ENCODE measurements at regions not wholly inside any gene's neighbourhood (a gene's known extent, or its start where the extent isn't known, plus 50 kb on each side); places are given as distances from the start of the nearest gene placed in this dataset.

GRCh38 chrY:15445871-15446270 lies 921.5 kb downstream of the NLGN4Y start:
- Mint-ChIP-seq H3K36me3 (ENCODE audit: low read depth) (no peaks in the 10 kb centered on the region), H3K27ac (no peak overlapping the region), H3K4me3 (no peak overlapping the region), H3K4me1 (peaks cover 6% of the 10 kb centered on the region), H3K27me3 (no peaks in the 10 kb centered on the region), H3K9me3 (no peaks in the 10 kb centered on the region)
- no peak for ATAC-seq (replicated peaks)

GRCh38 chrY:15446861-15447260 lies 922.5 kb downstream of the NLGN4Y start:
- Mint-ChIP-seq H3K4me3 (no peak overlapping the region), H3K9me3 (no peaks in the 10 kb centered on the region), H3K36me3 (ENCODE audit: low read depth) (no peaks in the 10 kb centered on the region), H3K27ac (no peak overlapping the region), H3K27me3 (no peaks in the 10 kb centered on the region), H3K4me1 (no peaks in the 10 kb centered on the region)
- no peak for ATAC-seq (replicated peaks)

GRCh38 chrY:15447959-15448358 lies 923.6 kb downstream of the NLGN4Y start:
- no peaks in the 10 kb centered on the region for H3K9me3 Mint-ChIP-seq
- H3K4me3 Mint-ChIP-seq: no peak overlapping the region
- ATAC-seq (replicated peaks): no peak
- H3K27me3 Mint-ChIP-seq: no peaks in the 10 kb centered on the region
- no peaks in the 10 kb centered on the region for H3K36me3 Mint-ChIP-seq (ENCODE audit: low read depth)
- no peak overlapping the region for H3K27ac Mint-ChIP-seq
- no peaks in the 10 kb centered on the region for H3K4me1 Mint-ChIP-seq

GRCh38 chrY:15455133-15455937 lies 931.0 kb downstream of the NLGN4Y start:
- no peaks in the 10 kb centered on the region for H3K4me1 Mint-ChIP-seq
- no peak for ATAC-seq (replicated peaks)
- no peaks in the 10 kb centered on the region for H3K9me3 Mint-ChIP-seq
- no peaks in the 10 kb centered on the region for H3K27me3 Mint-ChIP-seq
- H3K36me3 Mint-ChIP-seq (ENCODE audit: low read depth): no peaks in the 10 kb centered on the region
- H3K4me3 Mint-ChIP-seq: peak overlapping the region; percentile 65
- no peak overlapping the region for H3K27ac Mint-ChIP-seq

GRCh38 chrY:15455980-15456469 lies 931.7 kb downstream of the NLGN4Y start:
- Mint-ChIP-seq H3K9me3 (no peaks in the 10 kb centered on the region), H3K27ac (peak overlapping the region; percentile 83), H3K4me1 (no peaks in the 10 kb centered on the region), H3K4me3 (peak overlapping the region; percentile 65), H3K36me3 (ENCODE audit: low read depth) (no peaks in the 10 kb centered on the region), H3K27me3 (no peaks in the 10 kb centered on the region)
- ATAC-seq (replicated peaks): peak; percentile 82

- H3K36me3 Mint-ChIP-seq (ENCODE audit: low read depth): no peaks in the 10 kb centered on the region
- H3K27ac Mint-ChIP-seq: peak overlapping the region; percentile 83
- H3K9me3 Mint-ChIP-seq: no peaks in the 10 kb centered on the region
- no peaks in the 10 kb centered on the region for H3K4me1 Mint-ChIP-seq
- no peaks in the 10 kb centered on the region for H3K27me3 Mint-ChIP-seq
- H3K4me3 Mint-ChIP-seq: peak overlapping the region; percentile 65
- peak; percentile 11 for ATAC-seq (replicated peaks)
Measured at GRCh38 chrY:15456491-15456890, 932.2 kb downstream of the NLGN4Y start.

- Mint-ChIP-seq H3K4me1 (no peaks in the 10 kb centered on the region), H3K27ac (no peak overlapping the region), H3K36me3 (ENCODE audit: low read depth) (no peaks in the 10 kb centered on the region), H3K27me3 (no peaks in the 10 kb centered on the region), H3K9me3 (no peaks in the 10 kb centered on the region), H3K4me3 (no peak overlapping the region)
- peak; percentile 59 for ATAC-seq (replicated peaks)
Measured at GRCh38 chrY:15457682-15458081, 933.4 kb downstream of the NLGN4Y start.

- Mint-ChIP-seq H3K36me3 (ENCODE audit: low read depth) (no peaks in the 10 kb centered on the region), H3K27ac (no peak overlapping the region), H3K9me3 (no peaks in the 10 kb centered on the region), H3K4me1 (no peaks in the 10 kb centered on the region), H3K27me3 (no peaks in the 10 kb centered on the region), H3K4me3 (no peak overlapping the region)
- ATAC-seq (replicated peaks): no peak
Measured at GRCh38 chrY:15458426-15458825, 934.1 kb downstream of the NLGN4Y start.

- H3K4me3 Mint-ChIP-seq: no peak overlapping the region
- H3K9me3 Mint-ChIP-seq: peaks cover 3% of the 10 kb centered on the region
- no peaks in the 10 kb centered on the region for H3K4me1 Mint-ChIP-seq
- H3K27ac Mint-ChIP-seq: no peak overlapping the region
- peaks cover 4% of the 10 kb centered on the region for H3K27me3 Mint-ChIP-seq
- ATAC-seq (replicated peaks): no peak
- no peaks in the 10 kb centered on the region for H3K36me3 Mint-ChIP-seq (ENCODE audit: low read depth)
Measured at GRCh38 chrY:15465880-15466279, 941.6 kb downstream of the NLGN4Y start.

- H3K9me3 Mint-ChIP-seq: peaks cover 3% of the 10 kb centered on the region
- no peak overlapping the region for H3K27ac Mint-ChIP-seq
- H3K4me3 Mint-ChIP-seq: no peak overlapping the region
- H3K4me1 Mint-ChIP-seq: no peaks in the 10 kb centered on the region
- H3K27me3 Mint-ChIP-seq: peaks cover 4% of the 10 kb centered on the region
- no peaks in the 10 kb centered on the region for H3K36me3 Mint-ChIP-seq (ENCODE audit: low read depth)
- no peak for ATAC-seq (replicated peaks)
Measured at GRCh38 chrY:15466891-15467290, 942.6 kb downstream of the NLGN4Y start.

GRCh38 chrY:15468091-15468490 lies 943.8 kb downstream of the NLGN4Y start:
- H3K4me1 Mint-ChIP-seq: no peaks in the 10 kb centered on the region
- H3K36me3 Mint-ChIP-seq (ENCODE audit: low read depth): no peaks in the 10 kb centered on the region
- H3K9me3 Mint-ChIP-seq: peaks cover 3% of the 10 kb centered on the region
- H3K4me3 Mint-ChIP-seq: no peak overlapping the region
- no peak for ATAC-seq (replicated peaks)
- H3K27me3 Mint-ChIP-seq: peaks cover 4% of the 10 kb centered on the region
- H3K27ac Mint-ChIP-seq: no peak overlapping the region

- H3K4me3 Mint-ChIP-seq: no peak overlapping the region
Measured at GRCh38 chrY:15471371-15471770, 947.0 kb downstream of the NLGN4Y start.

GRCh38 chrY:15478348-15478963 lies 954.1 kb downstream of the NLGN4Y start:
- Mint-ChIP-seq H3K4me3 (no peak overlapping the region), H3K4me1 (no peaks in the 10 kb centered on the region), H3K27me3 (no peaks in the 10 kb centered on the region), H3K27ac (no peak overlapping the region), H3K9me3 (no peaks in the 10 kb centered on the region), H3K36me3 (ENCODE audit: low read depth) (no peaks in the 10 kb centered on the region)
- no peak for ATAC-seq (replicated peaks)

More at GRCh38 chrY:15471371-15471770, 947.0 kb downstream of the NLGN4Y start:
- Mint-ChIP-seq H3K36me3 (ENCODE audit: low read depth) (no peaks in the 10 kb centered on the region), H3K27me3 (peaks cover 4% of the 10 kb centered on the region), H3K9me3 (peaks cover 3% of the 10 kb centered on the region), H3K27ac (no peak overlapping the region), H3K4me1 (no peaks in the 10 kb centered on the region)
- no peak for ATAC-seq (replicated peaks)

- ATAC-seq (replicated peaks): no peak
- Mint-ChIP-seq H3K27ac (no peak overlapping the region), H3K9me3 (no peaks in the 10 kb centered on the region), H3K36me3 (ENCODE audit: low read depth) (no peaks in the 10 kb centered on the region), H3K4me1 (no peaks in the 10 kb centered on the region), H3K27me3 (no peaks in the 10 kb centered on the region), H3K4me3 (no peak overlapping the region)
Measured at GRCh38 chrY:15500536-15500935, 976.2 kb downstream of the NLGN4Y start.

- no peaks in the 10 kb centered on the region for H3K9me3 Mint-ChIP-seq
- no peak for ATAC-seq (replicated peaks)
- H3K27me3 Mint-ChIP-seq: no peaks in the 10 kb centered on the region
Measured at GRCh38 chrY:15501181-15501580, 976.9 kb downstream of the NLGN4Y start.

More at GRCh38 chrY:15501181-15501580, 976.9 kb downstream of the NLGN4Y start:
- no peaks in the 10 kb centered on the region for H3K36me3 Mint-ChIP-seq (ENCODE audit: low read depth)
- no peak overlapping the region for H3K4me3 Mint-ChIP-seq
- H3K4me1 Mint-ChIP-seq: no peaks in the 10 kb centered on the region
- no peak overlapping the region for H3K27ac Mint-ChIP-seq
